GM12878 (cell line): ENCODE measurements at regions not wholly inside any gene's neighbourhood (a gene's known extent, or its start where the extent isn't known, plus 50 kb on each side); places are given as distances from the start of the nearest gene placed in this dataset.

Experiments
- ATAC-seq: fragments of 200-7000 bp; cut with Tn5 transposase; 3 replicates; pipeline ENCODE4 v1.9.1; 2020; ENCODE audit warnings: mild to moderate bottlenecking, moderate library complexity
- BruUV-seq: library from RNA; stranded (reverse); fragments of 400-500 nt; replicated peaks from 2 replicates; lab custom pipeline; 2021; lab: Mats Ljungman, UMichigan
- CTCF ChIA-PET: fragments of 300-600 bp; sonication (Branson Sonifier 250); formaldehyde crosslinking; extraction: SDS; loops from one replicate; lab custom pipeline; 2021; ENCODE audit warnings: inconsistent platforms; lab: Yijun Ruan, JAX
- POLR2A ChIA-PET: fragments of 350-600 bp; formaldehyde crosslinking; extraction: SDS; loops from one replicate; lab custom pipeline; 2021; ENCODE audit warnings: inconsistent platforms; lab: Charles Lee
- RAD21 ChIA-PET: fragments of 300-600 bp; sonication (Branson Sonifier 250); formaldehyde crosslinking; loops from one replicate; lab custom pipeline; 2023; ENCODE audit warnings: antibody characterized with exemption; ENCODE audit not compliant: unreplicated experiment; lab: Charles Lee
- SMC1A ChIA-PET: fragments of 300-600 bp; sonication (Branson Sonifier 250); formaldehyde crosslinking; loops from one replicate; lab custom pipeline; 2023; ENCODE audit not compliant: unreplicated experiment, uncharacterized antibody; lab: Charles Lee
- DNase-seq: peaks from one replicate; pipeline ENCODE4 v3.0.0-alpha.2; 2011; ENCODE audit warnings: low read depth, low spot score
- FAIRE-seq: peaks from 3 replicates; lab custom pipeline; 2011; peaks lifted over from hg19 to GRCh38; lab: Jason Lieb, UNC
- H2AFZ ChIP-seq: 2 replicates; pipeline ENCODE4 v1.6.0; 2011; ENCODE audit warnings: low read depth, low read length, control low read depth; ENCODE audit not compliant: control insufficient read depth
- H3K27ac ChIP-seq: 2 replicates; pipeline ENCODE4 v1.5.1; 2011; ENCODE audit warnings: control low read depth; ENCODE audit not compliant: control insufficient read depth, insufficient read depth
- H3K27me3 ChIP-seq, 2 experiments: replicated peaks in 1 of 2; 2 replicates each; pipeline versions ENCODE4 v1.6.0 to v1.6.1; 2011; ENCODE audit warnings: low read length in 1 of 2; ENCODE audit not compliant: control insufficient read depth in 2 of 2, insufficient read depth in 2 of 2
- H3K36me3 ChIP-seq, 2 experiments: 2 replicates each; pipeline ENCODE4 v1.5.1; 2011; ENCODE audit warnings: low read length in 1 of 2; ENCODE audit not compliant: control insufficient read depth in 2 of 2, insufficient read depth in 2 of 2
- H3K4me1 ChIP-seq: 2 replicates; pipeline ENCODE4 v1.6.1; 2011; ENCODE audit warnings: mild to moderate bottlenecking, low read length, moderate library complexity, mixed read lengths; ENCODE audit not compliant: control insufficient read depth, insufficient read depth
- H3K4me2 ChIP-seq: 2 replicates; pipeline ENCODE4 v1.6.0; 2011; ENCODE audit warnings: control low read depth; ENCODE audit not compliant: control insufficient read depth, insufficient read depth
- H3K4me3 ChIP-seq: fragments of 200-600 bp; sonication (generic); 2 replicates; pipeline ENCODE4 v1.5.1; 2016
- H3K79me2 ChIP-seq: 2 replicates; pipeline ENCODE4 v1.6.0; 2011; ENCODE audit warnings: low read length; ENCODE audit not compliant: control insufficient read depth, insufficient read depth
- H3K9ac ChIP-seq: 2 replicates; pipeline ENCODE4 v1.8.0; 2011; ENCODE audit warnings: low read length, control low read depth, mixed read lengths; ENCODE audit not compliant: control insufficient read depth, insufficient read depth
- H3K9me3 ChIP-seq: replicated peaks from 3 replicates; pipeline ENCODE4 v1.5.1; 2011; ENCODE audit warnings: mild to moderate bottlenecking, low read length; ENCODE audit not compliant: control insufficient read depth, insufficient read depth
- H4K20me1 ChIP-seq: 2 replicates; pipeline ENCODE4 v1.6.0; 2011; ENCODE audit not compliant: control insufficient read depth, insufficient read depth
- BCL11A ChIP-seq: IDR thresholded peaks from 2 replicates; pipeline ENCODE4 v1.6.1; 2011; ENCODE audit warnings: low read depth, low read length
- CHD2 ChIP-seq: IDR thresholded peaks from 2 replicates; pipeline ENCODE4 v1.6.1; 2011; ENCODE audit warnings: low read depth, low read length, improper control_type of control experiment, borderline replicate concordance
- ETV6 ChIP-seq, 2 experiments: fragments of 450-650 bp in 1 of 2; IDR thresholded peaks in 1 of 2; conservative IDR thresholded peaks in 1 of 2; 2 replicates each; pipeline ENCODE4 v1.6.1; 2014; ENCODE audit warnings: antibody characterized with exemption in 1 of 2, borderline replicate concordance in 1 of 2, low read depth in 1 of 2, mild to moderate bottlenecking in 1 of 2, moderate library complexity in 1 of 2
- FOXM1 ChIP-seq: IDR thresholded peaks from 2 replicates; pipeline ENCODE4 v1.6.1; 2012; ENCODE audit warnings: low read depth, mild to moderate bottlenecking, inconsistent platforms, low read length, moderate library complexity
- HDAC2 ChIP-seq: fragments of 200-600 bp; sonication (generic); IDR thresholded peaks from 2 replicates; pipeline ENCODE4 v1.6.1; 2017
- JUND ChIP-seq: IDR thresholded peaks from 2 replicates; pipeline ENCODE4 v1.6.1; 2012; ENCODE audit warnings: low read depth, mild to moderate bottlenecking, low read length, improper control_type of control experiment, moderate library complexity
- MYB ChIP-seq: fragments of 150-350 bp; IDR thresholded peaks from 2 replicates; pipeline ENCODE4 v1.6.1; 2014; ENCODE audit warnings: mild to moderate bottlenecking, low read depth, low read length, borderline replicate concordance
- NFYA ChIP-seq: IDR thresholded peaks from 2 replicates; pipeline ENCODE4 v1.6.1; 2011; ENCODE audit warnings: low read depth, mild to moderate bottlenecking, low read length, improper control_type of control experiment, borderline replicate concordance
- NR2C1 ChIP-seq: fragments of 450-650 bp; IDR thresholded peaks from 2 replicates; pipeline ENCODE4 v1.6.1; 2017; ENCODE audit warnings: antibody characterized with exemption, mild to moderate bottlenecking, moderate library complexity
- PKNOX1 ChIP-seq: fragments of 450-650 bp; IDR thresholded peaks from 2 replicates; pipeline ENCODE4 v1.6.1; 2016; ENCODE audit warnings: mild to moderate bottlenecking
- RBBP5 ChIP-seq: fragments of 200-600 bp; sonication (generic); conservative IDR thresholded peaks from 2 replicates; pipeline ENCODE4 v1.6.1; 2016
- RELA ChIP-seq: fragments of 450-650 bp; IDR thresholded peaks from 2 replicates; pipeline ENCODE4 v1.8.0; 2014; ENCODE audit warnings: borderline replicate concordance; ENCODE audit not compliant: partially characterized antibody
- SPI1 ChIP-seq: IDR thresholded peaks from 2 replicates; pipeline ENCODE4 v1.6.1; 2011; ENCODE audit warnings: low read depth, mild to moderate bottlenecking, low read length, moderate library complexity, borderline replicate concordance; ENCODE audit not compliant: insufficient read depth
- TAF1 ChIP-seq: IDR thresholded peaks from 2 replicates; pipeline ENCODE4 v1.6.1; 2011; ENCODE audit warnings: mild to moderate bottlenecking, low read depth, low read length, borderline replicate concordance
- USF1 ChIP-seq: IDR thresholded peaks from 2 replicates; pipeline ENCODE4 v1.6.1; 2011; ENCODE audit warnings: borderline replicate concordance, low read depth, mild to moderate bottlenecking, moderate library complexity, mixed read lengths, low read length; ENCODE audit not compliant: insufficient read depth; ENCODE audit errors: extremely low read length
- ZNF384 ChIP-seq: IDR thresholded peaks from 2 replicates; pipeline ENCODE4 v1.6.1; 2012; ENCODE audit warnings: low read depth, mild to moderate bottlenecking, low read length, improper control_type of control experiment, borderline replicate concordance
- ZSCAN29 ChIP-seq: fragments of 450-650 bp; IDR thresholded peaks from 2 replicates; pipeline ENCODE4 v1.6.1; 2017; ENCODE audit warnings: mild to moderate bottlenecking, moderate library complexity
- WGBS: methylation state at CpG from one replicate; pipeline ENCODE4 v1.1.6; 2016; ENCODE audit warnings: low lambda C conversion rate; ENCODE audit not compliant: insufficient replicate concordance, insufficient coverage; ENCODE audit errors: missing lambda C conversion rate; 5-methylcytosine and 5-hydroxymethylcytosine counted together
- in situ Hi-C: fragments of 300-500 bp; cut with MboI; formaldehyde crosslinking; loops from 9 replicates; pipeline ENCODE4 v1.14.3; 2018; ENCODE audit warnings: mixed read lengths
- intact Hi-C: fragments of 100-400 bp; cut with micrococcal nuclease; formaldehyde crosslinking; loops from one replicate; pipeline ENCODE4 v1.14.2; 2022; ENCODE audit not compliant: unreplicated experiment
- TF ChIP-seq, protein P1 (sequence below): fragments of 450-650 bp; IDR thresholded peaks from 2 replicates; pipeline ENCODE4 v1.6.1; 2017; ENCODE audit warnings: low read depth, mild to moderate bottlenecking, moderate library complexity
- TF ChIP-seq, protein P2 (sequence below): fragments of 150-350 bp; IDR thresholded peaks from 2 replicates; pipeline ENCODE4 v1.6.1; 2014; ENCODE audit warnings: mild to moderate bottlenecking, low read depth, low read length

GRCh38 chr17:83028851-83029250, 50.6 kb upstream of the METRNL start:
- intact Hi-C loops: no loop called here
- H3K9me3 ChIP-seq: no peaks in the 10 kb centered on the region
- no peak overlapping the region for H3K27ac ChIP-seq
- RAD21 ChIA-PET: no interaction called here
- WGBS: 85% methylated on average over 17 of the region's 17 CpGs
- H3K4me3 ChIP-seq: no peak overlapping the region
- no peaks in the 10 kb centered on the region for H3K4me1 ChIP-seq
- no peaks in the 10 kb centered on the region for H3K79me2 ChIP-seq
- FAIRE-seq: no peak
- no peak overlapping the region for H3K4me2 ChIP-seq
- no peak for DNase-seq
- H3K27me3 ChIP-seq: no peaks in the 10 kb centered on the region
- H3K36me3 ChIP-seq: no peaks in the 10 kb centered on the region
- POLR2A ChIA-PET: no interaction called here
- no peaks in the 10 kb centered on the region for H4K20me1 ChIP-seq
- CTCF ChIA-PET: no interaction called here
- TF ChIP-seq USF1 (no peak), BCL11A (no peak), JUND (no peak), RBBP5 (no peak), ZSCAN29 (no peak), HDAC2 (no peak), RELA (no peak), SPI1 (no peak), FOXM1 (no peak), PKNOX1 (no peak), NR2C1 (no peak), CHD2 (no peak), TAF1 (no peak), NFYA (no peak), MYB (no peak), ETV6 (conservative IDR thresholded peaks at IDR 0.05 in 1 of 2, IDR thresholded peaks at IDR 0.05 in 1 of 2; ENCODE audit: borderline replicate concordance in 1 of 2, low read depth in 1 of 2) (no peak), ZNF384 (no peak)
- TF ChIP-seq, protein P1, sequence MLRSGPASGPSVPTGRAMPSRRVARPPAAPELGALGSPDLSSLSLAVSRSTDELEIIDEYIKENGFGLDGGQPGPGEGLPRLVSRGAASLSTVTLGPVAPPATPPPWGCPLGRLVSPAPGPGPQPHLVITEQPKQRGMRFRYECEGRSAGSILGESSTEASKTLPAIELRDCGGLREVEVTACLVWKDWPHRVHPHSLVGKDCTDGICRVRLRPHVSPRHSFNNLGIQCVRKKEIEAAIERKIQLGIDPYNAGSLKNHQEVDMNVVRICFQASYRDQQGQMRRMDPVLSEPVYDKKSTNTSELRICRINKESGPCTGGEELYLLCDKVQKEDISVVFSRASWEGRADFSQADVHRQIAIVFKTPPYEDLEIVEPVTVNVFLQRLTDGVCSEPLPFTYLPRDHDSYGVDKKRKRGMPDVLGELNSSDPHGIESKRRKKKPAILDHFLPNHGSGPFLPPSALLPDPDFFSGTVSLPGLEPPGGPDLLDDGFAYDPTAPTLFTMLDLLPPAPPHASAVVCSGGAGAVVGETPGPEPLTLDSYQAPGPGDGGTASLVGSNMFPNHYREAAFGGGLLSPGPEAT: no peak
- TF ChIP-seq, protein P2, sequence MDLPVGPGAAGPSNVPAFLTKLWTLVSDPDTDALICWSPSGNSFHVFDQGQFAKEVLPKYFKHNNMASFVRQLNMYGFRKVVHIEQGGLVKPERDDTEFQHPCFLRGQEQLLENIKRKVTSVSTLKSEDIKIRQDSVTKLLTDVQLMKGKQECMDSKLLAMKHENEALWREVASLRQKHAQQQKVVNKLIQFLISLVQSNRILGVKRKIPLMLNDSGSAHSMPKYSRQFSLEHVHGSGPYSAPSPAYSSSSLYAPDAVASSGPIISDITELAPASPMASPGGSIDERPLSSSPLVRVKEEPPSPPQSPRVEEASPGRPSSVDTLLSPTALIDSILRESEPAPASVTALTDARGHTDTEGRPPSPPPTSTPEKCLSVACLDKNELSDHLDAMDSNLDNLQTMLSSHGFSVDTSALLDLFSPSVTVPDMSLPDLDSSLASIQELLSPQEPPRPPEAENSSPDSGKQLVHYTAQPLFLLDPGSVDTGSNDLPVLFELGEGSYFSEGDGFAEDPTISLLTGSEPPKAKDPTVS: no peak
- TF ChIP-seq, all 136 proteins: peak for 0
- H3K9ac ChIP-seq: no peak overlapping the region
- H2AFZ ChIP-seq: no peak overlapping the region
- ATAC-seq: no peak
- SMC1A ChIA-PET: no interaction called here
- in situ Hi-C loops: no loop called here
- BruUV-seq: no TSS peak
